ENCODE measurements at regions not wholly inside any gene's neighbourhood (a gene's known extent, or its start where the extent isn't known, plus 50 kb on each side); places are given as distances from the start of the nearest gene placed in this dataset.

DNA sequence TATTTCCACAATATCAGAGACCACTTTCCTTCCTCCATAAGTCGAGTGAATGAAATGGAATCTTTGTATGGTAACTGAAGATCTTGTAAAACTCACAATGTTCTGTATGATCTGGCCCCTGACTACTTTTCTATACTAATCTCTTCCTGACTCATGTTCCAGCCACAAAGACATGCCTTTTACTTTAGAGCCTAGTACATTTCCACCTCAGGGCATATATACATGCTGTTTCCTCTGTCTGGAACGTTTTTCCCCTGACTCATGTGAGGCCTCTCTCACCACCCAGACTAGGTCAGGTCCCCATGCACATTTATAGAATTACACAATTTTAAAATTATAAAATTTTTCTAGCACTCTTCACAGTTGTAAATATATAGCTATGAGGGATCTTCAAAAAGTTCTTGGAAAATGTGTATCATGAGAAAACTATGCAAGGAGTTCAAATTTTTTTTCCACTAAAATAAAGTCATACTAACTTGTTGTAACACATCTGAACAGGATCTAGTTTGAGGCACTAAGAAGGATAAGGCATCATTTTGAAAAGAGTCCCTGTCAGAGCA lies 208.8 kb downstream of the SH2D1A start:
- Histone ChIP-seq H3K4me1 (replicated peaks in 1 of 2; ENCODE audit: control insufficient read depth in 2 of 2, insufficient read depth in 2 of 2, low read length in 2 of 2) (no peaks in the 10 kb centered on the region), H3K4me2 (ENCODE audit: insufficient read depth, low read length) (no peak overlapping the region), H3K27me3 (ENCODE audit: control insufficient read depth in 2 of 2, insufficient read depth in 2 of 2, low read length in 2 of 2) (no peaks in the 10 kb centered on the region), H3K27ac (ENCODE audit: extremely low read depth, low read depth, low read length) (no peak overlapping the region), H3K36me3 (ENCODE audit: control insufficient read depth, insufficient read depth, low read length) (no peaks in the 10 kb centered on the region), H3K79me2 (ENCODE audit: control insufficient read depth, insufficient read depth, low read length) (no peaks in the 10 kb centered on the region), H4K20me1 (replicated peaks; ENCODE audit: control insufficient read depth, insufficient read depth, low read length) (no peaks in the 10 kb centered on the region), H3K9me1 (ENCODE audit: control insufficient read depth, insufficient read depth, low read length) (no peaks in the 10 kb centered on the region), H3K9ac (ENCODE audit: insufficient read depth in 1 of 2, low read depth in 2 of 2, low read length in 2 of 2) (no peak overlapping the region), H3K9me3 (replicated peaks; ENCODE audit: control insufficient read depth, insufficient read depth, low read depth, low read length) (no peaks in the 10 kb centered on the region), H3K4me3 (no peak overlapping the region), H2AFZ (ENCODE audit: low read depth, low read length) (no peak overlapping the region)
- no TSS peak for BruUV-seq (replicated peaks)
- in situ Hi-C loops (cut with MboI): no loop called here
- ATAC-seq (no peak), DNase-seq (ENCODE audit: extremely low read depth in 1 of 4, low spot score in 3 of 4) (no peak), FAIRE-seq (no peak)
- CTCF ChIA-PET (ENCODE audit: low intra/inter-chr PET ratio): no interaction called here
- intact Hi-C loops (cut with micrococcal nuclease): no loop called here
- POLR2A ChIA-PET: no interaction called here
- WGBS (ENCODE audit: insufficient coverage, low coverage, missing lambda C conversion rate): 10% methylated on average over 2 of the region's 2 CpGs
- TF ChIP-seq RBM15 (IDR thresholded peaks at IDR 0.05; ENCODE audit: insufficient read depth, low read length): no peak
- TF ChIP-seq NR2C1 (IDR thresholded peaks at IDR 0.05): no peak
- no peak for TF ChIP-seq NR2C1 (tag; IDR thresholded peaks at IDR 0.05)
- TF ChIP-seq FOXP1 (CRISPR knock-in tag; IDR thresholded peaks at IDR 0.05): no peak
- TF ChIP-seq HEY1 (CRISPR knock-in tag; IDR thresholded peaks at IDR 0.05; ENCODE audit: borderline replicate concordance): no peak
- TF ChIP-seq KLF1 (tag; IDR thresholded peaks at IDR 0.05): no peak
- TF ChIP-seq NBN (IDR thresholded peaks at IDR 0.05; ENCODE audit: low read depth): no peak
- no peak for TF ChIP-seq ZNF12 (CRISPR knock-in tag; IDR thresholded peaks at IDR 0.05)
- no peak for TF ChIP-seq ZNF444 (CRISPR knock-in tag; IDR thresholded peaks at IDR 0.05)
- TF ChIP-seq TCFL5 (CRISPR knock-in tag; conservative IDR thresholded peaks at IDR 0.05): no peak
- no peak for TF ChIP-seq NR2F6 (CRISPR knock-in tag; IDR thresholded peaks at IDR 0.05)
- TF ChIP-seq NR4A1 (CRISPR knock-in tag; IDR thresholded peaks at IDR 0.05): no peak
- TF ChIP-seq NR4A1 (tag; IDR thresholded peaks at IDR 0.05): no peak
- no peak for TF ChIP-seq ARHGAP35 (IDR thresholded peaks at IDR 0.05; ENCODE audit: partially characterized antibody)
- TF ChIP-seq, protein P1, sequence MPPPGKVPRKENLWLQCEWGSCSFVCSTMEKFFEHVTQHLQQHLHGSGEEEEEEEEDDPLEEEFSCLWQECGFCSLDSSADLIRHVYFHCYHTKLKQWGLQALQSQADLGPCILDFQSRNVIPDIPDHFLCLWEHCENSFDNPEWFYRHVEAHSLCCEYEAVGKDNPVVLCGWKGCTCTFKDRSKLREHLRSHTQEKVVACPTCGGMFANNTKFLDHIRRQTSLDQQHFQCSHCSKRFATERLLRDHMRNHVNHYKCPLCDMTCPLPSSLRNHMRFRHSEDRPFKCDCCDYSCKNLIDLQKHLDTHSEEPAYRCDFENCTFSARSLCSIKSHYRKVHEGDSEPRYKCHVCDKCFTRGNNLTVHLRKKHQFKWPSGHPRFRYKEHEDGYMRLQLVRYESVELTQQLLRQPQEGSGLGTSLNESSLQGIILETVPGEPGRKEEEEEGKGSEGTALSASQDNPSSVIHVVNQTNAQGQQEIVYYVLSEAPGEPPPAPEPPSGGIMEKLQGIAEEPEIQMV (tag; conservative IDR thresholded peaks at IDR 0.05; ENCODE audit: low read depth): no peak
- TF ChIP-seq, protein P2, sequence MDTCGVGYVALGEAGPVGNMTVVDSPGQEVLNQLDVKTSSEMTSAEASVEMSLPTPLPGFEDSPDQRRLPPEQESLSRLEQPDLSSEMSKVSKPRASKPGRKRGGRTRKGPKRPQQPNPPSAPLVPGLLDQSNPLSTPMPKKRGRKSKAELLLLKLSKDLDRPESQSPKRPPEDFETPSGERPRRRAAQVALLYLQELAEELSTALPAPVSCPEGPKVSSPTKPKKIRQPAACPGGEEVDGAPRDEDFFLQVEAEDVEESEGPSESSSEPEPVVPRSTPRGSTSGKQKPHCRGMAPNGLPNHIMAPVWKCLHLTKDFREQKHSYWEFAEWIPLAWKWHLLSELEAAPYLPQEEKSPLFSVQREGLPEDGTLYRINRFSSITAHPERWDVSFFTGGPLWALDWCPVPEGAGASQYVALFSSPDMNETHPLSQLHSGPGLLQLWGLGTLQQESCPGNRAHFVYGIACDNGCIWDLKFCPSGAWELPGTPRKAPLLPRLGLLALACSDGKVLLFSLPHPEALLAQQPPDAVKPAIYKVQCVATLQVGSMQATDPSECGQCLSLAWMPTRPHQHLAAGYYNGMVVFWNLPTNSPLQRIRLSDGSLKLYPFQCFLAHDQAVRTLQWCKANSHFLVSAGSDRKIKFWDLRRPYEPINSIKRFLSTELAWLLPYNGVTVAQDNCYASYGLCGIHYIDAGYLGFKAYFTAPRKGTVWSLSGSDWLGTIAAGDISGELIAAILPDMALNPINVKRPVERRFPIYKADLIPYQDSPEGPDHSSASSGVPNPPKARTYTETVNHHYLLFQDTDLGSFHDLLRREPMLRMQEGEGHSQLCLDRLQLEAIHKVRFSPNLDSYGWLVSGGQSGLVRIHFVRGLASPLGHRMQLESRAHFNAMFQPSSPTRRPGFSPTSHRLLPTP (IDR thresholded peaks at IDR 0.05; ENCODE audit: borderline replicate concordance, extremely low read depth, insufficient read length): no peak
- TF ChIP-seq, protein P3, sequence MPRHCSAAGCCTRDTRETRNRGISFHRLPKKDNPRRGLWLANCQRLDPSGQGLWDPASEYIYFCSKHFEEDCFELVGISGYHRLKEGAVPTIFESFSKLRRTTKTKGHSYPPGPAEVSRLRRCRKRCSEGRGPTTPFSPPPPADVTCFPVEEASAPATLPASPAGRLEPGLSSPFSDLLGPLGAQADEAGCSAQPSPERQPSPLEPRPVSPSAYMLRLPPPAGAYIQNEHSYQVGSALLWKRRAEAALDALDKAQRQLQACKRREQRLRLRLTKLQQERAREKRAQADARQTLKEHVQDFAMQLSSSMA (CRISPR knock-in tag; IDR thresholded peaks at IDR 0.05): no peak
- TF ChIP-seq, protein P4, sequence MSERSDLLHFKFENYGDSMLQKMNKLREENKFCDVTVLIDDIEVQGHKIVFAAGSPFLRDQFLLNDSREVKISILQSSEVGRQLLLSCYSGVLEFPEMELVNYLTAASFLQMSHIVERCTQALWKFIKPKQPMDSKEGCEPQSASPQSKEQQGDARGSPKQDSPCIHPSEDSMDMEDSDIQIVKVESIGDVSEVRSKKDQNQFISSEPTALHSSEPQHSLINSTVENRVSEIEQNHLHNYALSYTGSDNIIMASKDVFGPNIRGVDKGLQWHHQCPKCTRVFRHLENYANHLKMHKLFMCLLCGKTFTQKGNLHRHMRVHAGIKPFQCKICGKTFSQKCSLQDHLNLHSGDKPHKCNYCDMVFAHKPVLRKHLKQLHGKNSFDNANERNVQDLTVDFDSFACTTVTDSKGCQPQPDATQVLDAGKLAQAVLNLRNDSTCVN (CRISPR knock-in tag; IDR thresholded peaks at IDR 0.05): no peak
- no peak for TF ChIP-seq ZNF324 (CRISPR knock-in tag; IDR thresholded peaks at IDR 0.05)
- TF ChIP-seq PPARD (CRISPR knock-in tag; IDR thresholded peaks at IDR 0.05): no peak

Data from K562 (cell line).